Endodermal cell (in vitro differentiated cells): ENCODE measurements at regions not wholly inside any gene's neighbourhood (a gene's known extent, or its start where the extent isn't known, plus 50 kb on each side); places are given as distances from the start of the nearest gene placed in this dataset.
A peak's percentile ranks its signal among the peaks of the same experiment; 100 is the strongest.

Experiments used
- DNase-seq: peaks from one replicate; pipeline ENCODE4 v3.0.0-alpha.2; 2017
- H3K27ac ChIP-seq: 2 replicates; pipeline ENCODE4 v1.5.1; 2013; ENCODE audit warnings: mild to moderate bottlenecking, low read depth, low read length, moderate library complexity
- H3K27me3 ChIP-seq: 2 replicates; pipeline ENCODE4 v1.6.1; 2013; ENCODE audit warnings: mild to moderate bottlenecking, low read length, moderate library complexity; ENCODE audit not compliant: insufficient read depth, control insufficient read depth, poor library complexity, severe bottlenecking
- H3K36me3 ChIP-seq: 2 replicates; pipeline ENCODE4 v1.7.0; 2013; ENCODE audit warnings: mild to moderate bottlenecking, low read length, moderate library complexity; ENCODE audit not compliant: control insufficient read depth, insufficient read depth
- H3K4me1 ChIP-seq: one replicate; pipeline ENCODE4 v1.7.0; 2013; ENCODE audit warnings: low read length; ENCODE audit not compliant: control insufficient read depth, insufficient read depth
- H3K4me3 ChIP-seq: 2 replicates; pipeline ENCODE4 v1.5.1; 2013; ENCODE audit warnings: mild to moderate bottlenecking, low read length, moderate library complexity
- H3K9ac ChIP-seq: 2 replicates; pipeline ENCODE4 v1.6.1; 2013; ENCODE audit warnings: mild to moderate bottlenecking, low read length, moderate library complexity; ENCODE audit not compliant: poor library complexity, severe bottlenecking; ENCODE audit errors: extremely low read depth
- H3K9me3 ChIP-seq: 2 replicates; pipeline ENCODE4 v1.6.1; 2013; ENCODE audit warnings: mild to moderate bottlenecking, low read length, moderate library complexity; ENCODE audit not compliant: control insufficient read depth
- H3K27ac Mint-ChIP-seq: 2 replicates; pipeline ENCODE4 v1.8.0; 2020; ENCODE audit warnings: mixed read lengths
- H3K27me3 Mint-ChIP-seq: 2 replicates; pipeline ENCODE4 v1.8.0; 2021; ENCODE audit warnings: mild to moderate bottlenecking, mixed read lengths; ENCODE audit not compliant: insufficient read depth
- H3K36me3 Mint-ChIP-seq: 2 replicates; pipeline ENCODE4 v1.8.0; 2020; ENCODE audit warnings: low read depth, mixed read lengths
- H3K4me1 Mint-ChIP-seq: 2 replicates; pipeline ENCODE4 v1.8.0; 2020; ENCODE audit warnings: mixed read lengths
- H3K4me3 Mint-ChIP-seq: 2 replicates; pipeline ENCODE4 v1.8.0; 2020; ENCODE audit warnings: mild to moderate bottlenecking, moderate library complexity, mixed read lengths
- H3K9me3 Mint-ChIP-seq: 2 replicates; pipeline ENCODE4 v1.8.0; 2020; ENCODE audit warnings: mild to moderate bottlenecking, mixed read lengths
- WGBS, 2 experiments: methylation state at CpG; one replicate each; pipeline versions ENCODE4 v1.1.5 to v1.1.7; 2013; ENCODE audit warnings: missing lambda C conversion rate in 2 of 2, mixed read lengths in 1 of 2; ENCODE audit not compliant: insufficient coverage in 1 of 2, insufficient read length in 1 of 2; 5-methylcytosine and 5-hydroxymethylcytosine counted together
- TF ChIP-seq, protein P1 (sequence below): fragments of 200-600 bp; sonication (generic); conservative IDR thresholded peaks from 2 replicates; pipeline ENCODE4 v1.5.0; 2021; ENCODE audit warnings: antibody characterized with exemption, mild to moderate bottlenecking

DNA sequence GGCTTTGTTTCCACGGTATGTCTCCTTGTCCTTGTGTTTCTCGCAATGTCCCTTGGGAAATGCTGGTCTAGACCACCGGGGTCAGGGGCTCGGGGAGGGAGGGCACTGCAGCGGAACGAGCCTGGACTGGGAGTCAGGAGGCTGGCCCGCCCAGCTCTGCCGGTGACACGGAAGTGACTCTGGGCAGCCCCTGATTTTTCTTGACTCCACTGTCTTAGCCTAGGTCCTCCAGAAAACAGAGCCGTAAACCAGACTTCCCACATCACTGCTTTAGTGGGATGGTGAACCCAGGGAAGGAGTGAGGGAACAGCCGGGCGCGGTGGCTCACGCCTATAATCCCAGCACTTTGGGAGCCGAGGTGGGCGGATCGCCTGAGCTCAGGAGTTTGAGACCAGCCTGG lies 144.2 kb downstream of the ASB1 start:
- TF ChIP-seq, protein P1, sequence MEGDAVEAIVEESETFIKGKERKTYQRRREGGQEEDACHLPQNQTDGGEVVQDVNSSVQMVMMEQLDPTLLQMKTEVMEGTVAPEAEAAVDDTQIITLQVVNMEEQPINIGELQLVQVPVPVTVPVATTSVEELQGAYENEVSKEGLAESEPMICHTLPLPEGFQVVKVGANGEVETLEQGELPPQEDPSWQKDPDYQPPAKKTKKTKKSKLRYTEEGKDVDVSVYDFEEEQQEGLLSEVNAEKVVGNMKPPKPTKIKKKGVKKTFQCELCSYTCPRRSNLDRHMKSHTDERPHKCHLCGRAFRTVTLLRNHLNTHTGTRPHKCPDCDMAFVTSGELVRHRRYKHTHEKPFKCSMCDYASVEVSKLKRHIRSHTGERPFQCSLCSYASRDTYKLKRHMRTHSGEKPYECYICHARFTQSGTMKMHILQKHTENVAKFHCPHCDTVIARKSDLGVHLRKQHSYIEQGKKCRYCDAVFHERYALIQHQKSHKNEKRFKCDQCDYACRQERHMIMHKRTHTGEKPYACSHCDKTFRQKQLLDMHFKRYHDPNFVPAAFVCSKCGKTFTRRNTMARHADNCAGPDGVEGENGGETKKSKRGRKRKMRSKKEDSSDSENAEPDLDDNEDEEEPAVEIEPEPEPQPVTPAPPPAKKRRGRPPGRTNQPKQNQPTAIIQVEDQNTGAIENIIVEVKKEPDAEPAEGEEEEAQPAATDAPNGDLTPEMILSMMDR: no peak
- H3K9me3 ChIP-seq: no peaks in the 10 kb centered on the region
- peaks cover 2% of the 10 kb centered on the region for H3K27me3 Mint-ChIP-seq
- H3K27me3 ChIP-seq: no peaks in the 10 kb centered on the region
- no peaks in the 10 kb centered on the region for H3K4me1 ChIP-seq
- H3K4me3 ChIP-seq: no peak overlapping the region
- H3K36me3 Mint-ChIP-seq: no peaks in the 10 kb centered on the region
- H3K27ac Mint-ChIP-seq: no peak overlapping the region
- no peaks in the 10 kb centered on the region for H3K9me3 Mint-ChIP-seq
- H3K36me3 ChIP-seq: no peaks in the 10 kb centered on the region
- no peaks in the 10 kb centered on the region for H3K4me1 Mint-ChIP-seq
- no peak overlapping the region for H3K4me3 Mint-ChIP-seq
- DNase-seq: no peak
- H3K9ac ChIP-seq: no peak overlapping the region
- no peak overlapping the region for H3K27ac ChIP-seq
- WGBS, 2 experiments: 94 to 97% methylated on average over 6 to 17 of the region's 17 CpGs

DNA sequence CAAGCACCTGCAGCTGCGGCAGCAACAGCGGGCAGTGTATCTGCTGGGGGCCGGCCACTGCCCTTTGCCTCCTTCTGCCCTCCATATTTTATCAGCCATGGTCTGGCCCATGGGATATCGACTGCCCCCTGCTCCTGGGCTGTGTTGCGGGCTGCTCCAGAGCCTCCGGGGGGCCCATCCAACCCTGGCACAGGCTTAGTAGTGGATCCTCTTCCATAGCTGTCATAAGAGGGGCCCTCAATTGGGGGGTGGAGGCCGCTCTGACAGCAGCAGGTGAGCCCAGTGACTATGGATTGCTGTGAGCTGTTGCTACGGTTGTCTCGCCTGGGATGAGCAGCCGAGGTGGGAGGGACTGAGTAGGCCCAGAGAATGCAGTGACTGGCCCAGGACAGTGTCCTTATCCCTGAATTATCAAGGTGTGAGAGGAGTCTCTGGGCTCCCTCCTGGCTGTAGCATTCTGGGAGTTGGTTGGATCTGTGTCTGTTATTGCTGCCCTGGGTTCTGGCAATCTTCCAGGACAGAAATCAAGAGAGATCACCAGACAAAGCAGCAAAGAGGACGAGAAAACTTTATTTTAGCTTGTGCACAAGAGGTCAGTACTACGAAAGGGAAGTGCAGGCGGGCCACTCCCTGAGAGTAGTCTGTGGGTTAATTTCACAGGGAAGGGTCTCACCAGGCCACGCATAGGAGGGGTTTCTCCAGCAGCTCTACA lies 145.1 kb downstream of the ASB1 start:
- H3K9ac ChIP-seq: no peak overlapping the region
- Mint-ChIP-seq H3K36me3 (no peaks in the 10 kb centered on the region), H3K4me1 (no peaks in the 10 kb centered on the region), H3K4me3 (no peak overlapping the region), H3K9me3 (no peaks in the 10 kb centered on the region), H3K27ac (no peak overlapping the region), H3K27me3 (peaks cover 2% of the 10 kb centered on the region)
- H3K36me3 ChIP-seq: no peaks in the 10 kb centered on the region
- no peak for DNase-seq
- no peaks in the 10 kb centered on the region for H3K4me1 ChIP-seq
- TF ChIP-seq, protein P1: no peak
- H3K27me3 ChIP-seq: no peaks in the 10 kb centered on the region
- 90 to 93% methylated on average over 9 to 14 of the region's 14 CpGs for WGBS, 2 experiments
- no peak overlapping the region for H3K4me3 ChIP-seq
- no peak overlapping the region for H3K27ac ChIP-seq
- no peaks in the 10 kb centered on the region for H3K9me3 ChIP-seq

DNA sequence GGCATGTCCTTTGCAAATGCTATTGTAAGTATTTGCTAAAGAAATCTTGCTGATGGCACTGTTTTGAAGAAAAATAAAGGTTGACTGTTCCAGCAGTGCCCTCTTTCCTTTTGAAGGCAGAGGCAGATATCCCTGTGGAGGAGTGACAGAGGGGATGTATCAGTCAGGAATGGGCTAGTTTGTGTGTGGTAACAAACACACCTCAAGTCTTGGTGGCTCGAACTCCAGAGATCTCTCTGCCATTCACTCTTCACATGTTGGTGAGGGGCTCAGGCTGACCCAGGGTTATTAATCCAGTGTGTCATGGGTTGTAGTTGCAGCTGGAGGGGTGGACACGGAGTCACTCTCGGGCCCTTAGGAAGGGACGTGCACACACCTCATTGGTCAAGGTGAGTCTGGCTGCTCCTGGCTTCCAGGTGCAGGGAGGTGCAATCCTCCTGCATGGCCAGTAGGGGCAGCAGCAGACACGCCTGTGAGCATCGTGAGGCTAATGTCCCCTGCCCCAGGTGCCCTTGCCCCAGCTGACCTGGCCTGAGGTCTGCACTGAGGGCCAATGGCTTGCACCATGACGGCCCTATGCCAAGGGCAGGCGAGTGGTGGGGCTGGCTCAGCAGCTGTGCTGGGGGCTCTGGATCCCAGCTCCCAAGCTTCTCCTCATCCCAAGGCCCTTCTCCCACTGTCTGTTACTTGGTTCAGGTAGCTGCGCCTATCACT lies 146.5 kb downstream of the ASB1 start:
- no peak overlapping the region for H3K4me3 ChIP-seq
- no peak overlapping the region for H3K27ac ChIP-seq
- H3K4me3 Mint-ChIP-seq: no peak overlapping the region
- TF ChIP-seq, protein P1: peak; percentile 82
- peaks cover 2% of the 10 kb centered on the region for H3K27me3 Mint-ChIP-seq
- H3K36me3 ChIP-seq: no peaks in the 10 kb centered on the region
- no peaks in the 10 kb centered on the region for H3K27me3 ChIP-seq
- H3K36me3 Mint-ChIP-seq: no peaks in the 10 kb centered on the region
- peak; percentile 87 for DNase-seq
- H3K4me1 Mint-ChIP-seq: no peaks in the 10 kb centered on the region
- 78 to 81% methylated on average over 7 to 9 of the region's 9 CpGs for WGBS, 2 experiments
- H3K4me1 ChIP-seq: no peaks in the 10 kb centered on the region
- H3K9me3 ChIP-seq: no peaks in the 10 kb centered on the region
- H3K9ac ChIP-seq: no peak overlapping the region
- no peak overlapping the region for H3K27ac Mint-ChIP-seq
- no peaks in the 10 kb centered on the region for H3K9me3 Mint-ChIP-seq
